Spleen (tissue), 11 donors: ENCODE measurements at regions not wholly inside any gene's neighbourhood (a gene's known extent, or its start where the extent isn't known, plus 50 kb on each side); places are given as distances from the start of the nearest gene placed in this dataset.

ENCODE experiments used
- DNase-seq: peaks from one replicate; pipeline ENCODE4 v3.0.0-alpha.2; 2020
- H3K27ac ChIP-seq, 8 donors: fragments of 200-600 bp; sonication (generic) in 7 of 8; 1 replicate in 4 of 8; 2 replicates in 4 of 8; pipeline versions ENCODE4 v1.5.0 to v1.8.0; 2016 to 2021; ENCODE audit warnings: inconsistent platforms in 4 of 8, mild to moderate bottlenecking in 4 of 8, moderate library complexity in 1 of 8
- H3K27me3 ChIP-seq, 7 donors: fragments of 200-600 bp; sonication (generic) in 6 of 7; replicated peaks in 1 of 7; 1 replicate in 4 of 7; 2 replicates in 3 of 7; pipeline versions ENCODE4 v1.5.0 to v1.8.0; 2016 to 2021; ENCODE audit warnings: inconsistent platforms in 3 of 7, mild to moderate bottlenecking in 1 of 7
- H3K36me3 ChIP-seq, 6 donors: fragments of 200-600 bp; sonication (generic) in 5 of 6; 1 replicate in 4 of 6; 2 replicates in 2 of 6; pipeline versions ENCODE4 v1.5.0 to v1.8.0; 2016 to 2021; ENCODE audit warnings: inconsistent platforms in 2 of 6
- H3K4me1 ChIP-seq, 6 donors: fragments of 200-600 bp; sonication (generic) in 5 of 6; 1 replicate in 3 of 6; 2 replicates in 3 of 6; pipeline versions ENCODE4 v1.5.0 to v1.8.0; 2016 to 2021; ENCODE audit warnings: inconsistent platforms in 3 of 6
- H3K4me3 ChIP-seq, 8 donors: fragments of 200-600 bp; sonication (generic) in 7 of 8; 1 replicate in 4 of 8; 2 replicates in 4 of 8; pipeline versions ENCODE4 v1.5.0 to v1.8.0; 2016 to 2021; ENCODE audit warnings: inconsistent platforms in 4 of 8, mild to moderate bottlenecking in 4 of 8, moderate library complexity in 2 of 8
- H3K9me3 ChIP-seq, 8 donors: fragments of 200-600 bp; sonication (generic) in 7 of 8; 1 replicate in 4 of 8; 2 replicates in 4 of 8; pipeline versions ENCODE4 v1.5.0 to v1.8.0; 2016 to 2021; ENCODE audit warnings: inconsistent platforms in 4 of 8
- POLR2A ChIP-seq, 3 donors: fragments of 450-650 bp; IDR thresholded peaks; one replicate each; pipeline ENCODE4 v1.5.1; 2017; ENCODE audit warnings: antibody characterized with exemption in 3 of 3, mild to moderate bottlenecking in 1 of 3
- POLR2AphosphoS5 ChIP-seq, 3 donors: sonication (generic); formaldehyde crosslinking; IDR thresholded peaks; one replicate each; pipeline ENCODE4 v1.5.1; 2017; ENCODE audit warnings: antibody characterized with exemption in 3 of 3
- WGBS, 5 donors: extraction: QIAGEN DNeasy Blood & Tissue Kit in 3 of 5; methylation state at CpG; one replicate each; pipeline versions ENCODE4 v1.1.5 to v1.1.7; 2013 to 2018; 5-methylcytosine and 5-hydroxymethylcytosine counted together
- intact Hi-C: fragments of 100-400 bp; cut with DNase I; formaldehyde crosslinking; loops from one replicate; pipeline ENCODE4 v1.15.0; 2023; ENCODE audit warnings: low total_unique reads
- TF ChIP-seq, protein P1 (sequence below), 11 experiments: fragments of 200-600 bp in 7 of 11; fragments of 450-650 bp in 4 of 11; sonication (generic) in 4 of 11; IDR thresholded peaks in 8 of 11; conservative IDR thresholded peaks in 3 of 11; 1 replicate in 7 of 11; 2 replicates in 4 of 11; pipeline versions ENCODE4 v1.4.0 to v1.8.0; 2016 to 2021; ENCODE audit warnings: antibody characterized with exemption in 11 of 11, inconsistent platforms in 4 of 11, mild to moderate bottlenecking in 1 of 11
- donor health status: healthy with polysubstance abuse.
- donor health status: DM: no; HTN: no; CAD: no; lungs with moderate emphysema.
- donor health status: DM: no; HTN: no; CAD: no.
- donor health status: Bipolar disorder and iron deficiency.
- donor health status: healthy.
- donor health status: DM: no; HTN: no; CAD: no.
- donor health status: DM: yes; HTN: yes; CAD: no.

DNA sequence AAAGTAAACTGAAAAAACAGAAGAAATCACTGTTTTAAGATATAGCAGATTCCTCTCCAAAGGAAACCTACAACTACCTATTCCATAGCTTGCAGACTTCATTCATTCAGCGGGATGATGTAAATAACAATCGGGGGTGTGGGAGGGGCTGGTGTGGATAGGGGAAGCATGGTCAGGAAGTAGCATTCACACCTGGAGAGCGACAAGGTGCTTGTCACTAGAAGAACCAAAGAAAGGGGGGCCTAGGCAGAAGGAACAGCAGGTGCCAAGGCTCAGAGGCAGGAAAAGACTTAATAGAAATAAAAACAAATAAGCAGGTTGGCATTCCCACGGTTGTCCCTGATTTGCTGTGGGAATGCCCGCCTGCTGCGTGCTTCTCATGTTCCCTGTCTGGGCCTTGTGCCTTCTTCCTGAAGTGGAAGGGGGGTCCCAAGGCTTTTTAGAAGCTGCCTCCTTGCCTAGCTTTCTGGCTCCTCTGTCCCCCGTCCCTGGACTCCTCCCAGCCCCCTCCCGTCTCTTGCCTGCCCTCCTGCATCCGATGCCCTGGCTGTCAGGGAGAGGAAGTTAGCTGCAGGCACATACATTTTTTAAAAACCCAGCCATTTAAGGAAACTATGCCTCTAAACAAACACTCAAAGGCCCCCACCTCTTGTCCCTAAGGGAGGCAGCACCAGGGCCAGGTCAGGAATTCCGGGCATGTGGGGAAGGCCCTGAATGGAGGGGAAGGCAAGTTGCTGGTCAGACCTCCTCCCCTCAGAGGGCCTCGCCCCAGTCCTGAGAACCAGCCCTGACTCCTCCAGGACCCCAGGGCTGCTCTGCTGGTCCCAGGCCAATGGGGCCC is 54.7 kb upstream of the PRDM11 start:
- H3K27ac ChIP-seq: peak overlapping the region in 7 of 8 donors; percentile 20 to 82 (median 67)
- intact Hi-C loops: no loop called here
- WGBS, 5 donors: 25 to 35% (median 31%) methylated on average over 11 of the region's 11 CpGs

DNA sequence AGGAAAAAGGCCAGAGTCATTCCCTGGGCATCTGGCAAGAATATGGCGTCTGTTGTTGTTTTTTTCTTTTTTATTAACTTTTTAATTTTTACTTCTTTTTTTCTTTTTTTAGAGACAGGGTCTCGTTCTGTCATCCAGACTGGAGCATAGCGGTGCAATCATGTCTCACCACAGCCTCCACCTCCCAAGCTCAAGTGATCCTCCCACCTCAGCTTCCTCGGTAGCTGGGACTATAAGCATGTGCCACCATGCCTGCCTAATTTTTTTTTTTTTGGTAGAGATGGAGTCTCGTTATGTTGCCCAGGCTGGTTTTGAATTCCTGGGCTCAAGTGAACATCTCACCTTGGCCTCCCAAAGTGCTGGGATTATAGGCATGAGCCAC is 54.0 kb upstream of the PRDM11 start:
- 35 to 61% (median 49%) methylated on average over 5 of the region's 5 CpGs for WGBS, 5 donors
- peak overlapping the region in 7 of 8 donors; percentile 20 to 82 (median 67) for H3K27ac ChIP-seq
- H3K9me3 ChIP-seq: no peaks in the 10 kb centered on the region
- peaks cover 11 to 69% (median 41%) of the 10 kb centered on the region in 6 donors for H3K4me1 ChIP-seq
- no peak overlapping the region for H3K4me3 ChIP-seq
- intact Hi-C loops: no loop called here
- DNase-seq: no peak
- H3K36me3 ChIP-seq: no peaks in the 10 kb centered on the region
- no peaks in the 10 kb centered on the region for H3K27me3 ChIP-seq
- TF ChIP-seq POLR2A (IDR thresholded peaks at IDR 0.05) (no peak), POLR2AphosphoS5 (IDR thresholded peaks at IDR 0.05) (no peak)
- TF ChIP-seq, protein P1, sequence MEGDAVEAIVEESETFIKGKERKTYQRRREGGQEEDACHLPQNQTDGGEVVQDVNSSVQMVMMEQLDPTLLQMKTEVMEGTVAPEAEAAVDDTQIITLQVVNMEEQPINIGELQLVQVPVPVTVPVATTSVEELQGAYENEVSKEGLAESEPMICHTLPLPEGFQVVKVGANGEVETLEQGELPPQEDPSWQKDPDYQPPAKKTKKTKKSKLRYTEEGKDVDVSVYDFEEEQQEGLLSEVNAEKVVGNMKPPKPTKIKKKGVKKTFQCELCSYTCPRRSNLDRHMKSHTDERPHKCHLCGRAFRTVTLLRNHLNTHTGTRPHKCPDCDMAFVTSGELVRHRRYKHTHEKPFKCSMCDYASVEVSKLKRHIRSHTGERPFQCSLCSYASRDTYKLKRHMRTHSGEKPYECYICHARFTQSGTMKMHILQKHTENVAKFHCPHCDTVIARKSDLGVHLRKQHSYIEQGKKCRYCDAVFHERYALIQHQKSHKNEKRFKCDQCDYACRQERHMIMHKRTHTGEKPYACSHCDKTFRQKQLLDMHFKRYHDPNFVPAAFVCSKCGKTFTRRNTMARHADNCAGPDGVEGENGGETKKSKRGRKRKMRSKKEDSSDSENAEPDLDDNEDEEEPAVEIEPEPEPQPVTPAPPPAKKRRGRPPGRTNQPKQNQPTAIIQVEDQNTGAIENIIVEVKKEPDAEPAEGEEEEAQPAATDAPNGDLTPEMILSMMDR (IDR thresholded peaks at IDR 0.05 in 8 of 11, conservative IDR thresholded peaks at IDR 0.05 in 3 of 11): no peak

More for the DNA sequence above, 54.7 kb upstream of the PRDM11 start:
- Histone ChIP-seq H3K4me1 (peaks cover 11 to 76% (median 47%) of the 10 kb centered on the region in 6 donors), H3K27me3 (no peaks in the 10 kb centered on the region), H3K9me3 (no peaks in the 10 kb centered on the region), H3K36me3 (no peaks in the 10 kb centered on the region), H3K4me3 (no peak overlapping the region)
- DNase-seq: peak; percentile 74
- no peak for TF ChIP-seq POLR2A (IDR thresholded peaks at IDR 0.05)
- TF ChIP-seq POLR2AphosphoS5 (IDR thresholded peaks at IDR 0.05): peak; percentile 53 to 74 (median 55)
- TF ChIP-seq, protein P1 (IDR thresholded peaks at IDR 0.05 in 8 of 11, conservative IDR thresholded peaks at IDR 0.05 in 3 of 11): no peak

DNA sequence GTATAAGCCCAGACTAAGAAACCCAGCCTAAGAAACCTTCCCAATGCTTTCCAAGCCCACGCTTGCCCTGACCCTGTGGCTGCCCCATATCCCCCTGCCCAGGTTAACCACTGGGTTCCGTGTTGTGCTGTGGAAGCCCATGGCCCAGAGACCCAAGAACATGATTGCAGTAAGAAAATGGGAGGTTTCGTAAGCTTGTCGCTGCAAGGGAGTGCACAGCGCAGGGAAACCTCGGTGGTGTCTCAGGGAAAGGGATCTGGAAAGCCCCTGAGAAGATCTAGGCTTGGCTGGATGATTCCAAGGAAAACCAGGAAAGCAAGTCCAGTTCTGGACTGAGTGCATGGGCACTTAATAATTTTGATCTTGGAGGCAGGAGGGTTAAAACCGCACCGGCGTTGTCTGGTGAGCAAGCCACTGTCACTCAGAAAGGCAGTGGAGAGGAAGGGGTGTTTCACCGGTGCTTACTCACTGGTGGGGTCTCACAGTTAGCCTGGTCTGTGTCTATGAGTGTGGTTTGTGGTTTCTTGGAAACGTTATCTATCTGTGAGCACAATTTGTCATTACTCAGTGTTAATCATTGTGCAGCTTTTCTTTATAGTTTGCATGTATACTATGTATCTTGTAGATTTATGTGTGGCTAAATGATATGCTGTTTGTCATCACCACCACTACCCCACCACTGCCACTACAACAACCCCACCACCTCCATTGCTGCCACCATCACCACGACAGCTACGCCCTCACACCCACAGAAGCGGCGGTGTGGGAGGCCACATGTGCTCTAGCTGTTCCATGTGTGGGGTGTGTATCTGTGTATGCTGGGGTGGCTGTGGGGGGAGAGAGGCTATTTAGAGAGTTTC is 53.3 kb upstream of the PRDM11 start:
- no peak overlapping the region for H3K4me3 ChIP-seq
- WGBS, 5 donors: 30 to 38% (median 33%) methylated on average over 15 of the region's 15 CpGs
- H3K27ac ChIP-seq: peak overlapping the region in 7 of 8 donors; percentile 2 to 82 (median 67)
- TF ChIP-seq POLR2A (IDR thresholded peaks at IDR 0.05): no peak
- peak in 1 of 3 donors; percentile 57 for TF ChIP-seq POLR2AphosphoS5 (IDR thresholded peaks at IDR 0.05)
- DNase-seq: peak; percentile 79
- peaks cover 11 to 64% (median 37%) of the 10 kb centered on the region in 6 donors for H3K4me1 ChIP-seq
- no peaks in the 10 kb centered on the region for H3K36me3 ChIP-seq
- H3K27me3 ChIP-seq: no peaks in the 10 kb centered on the region
- no peaks in the 10 kb centered on the region for H3K9me3 ChIP-seq
- intact Hi-C loops: no loop called here

DNA sequence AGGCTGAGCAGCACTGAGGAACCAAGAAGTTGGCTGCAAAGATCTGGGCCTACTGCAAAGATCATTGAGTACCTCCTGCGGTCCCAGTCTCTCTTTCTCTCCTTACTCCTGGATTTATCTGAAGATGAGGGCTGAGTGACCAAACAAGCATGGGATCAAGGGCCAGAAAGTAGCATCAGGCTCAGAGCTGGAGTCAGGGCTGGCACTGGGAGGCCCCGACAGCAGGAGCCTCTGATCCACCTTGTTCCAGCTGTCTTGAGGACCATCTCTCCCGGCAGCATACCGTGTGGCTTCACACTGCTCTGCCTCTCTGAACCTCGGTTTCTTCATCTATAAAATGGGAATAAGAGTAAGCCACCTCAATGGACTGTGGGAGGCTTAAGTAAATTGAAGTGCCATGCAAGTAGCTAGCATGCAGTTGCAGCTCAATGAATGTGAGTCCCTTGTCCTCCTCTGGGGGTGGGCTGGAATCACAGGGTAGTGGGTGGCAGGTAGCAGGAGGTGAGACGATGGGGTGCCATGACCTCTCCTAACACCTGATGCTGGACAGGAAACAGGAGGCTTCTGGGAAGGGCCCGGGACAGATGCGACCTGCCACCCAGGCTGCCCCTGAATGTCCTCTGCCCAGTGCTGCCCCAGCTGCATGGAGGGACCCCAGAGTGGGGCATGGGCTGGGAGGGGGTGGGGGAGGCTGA is 52.5 kb upstream of the PRDM11 start:
- 72 to 86% (median 77%) methylated on average over 8 of the region's 8 CpGs for WGBS, 5 donors
- Histone ChIP-seq H3K27ac (peak overlapping the region in 5 of 8 donors; percentile 33 to 82 (median 76)), H3K4me1 (peaks cover 11 to 56% (median 33%) of the 10 kb centered on the region in 6 donors), H3K27me3 (peaks cover 0 to 3% (median 0%) of the 10 kb centered on the region in 7 donors), H3K4me3 (no peak overlapping the region), H3K36me3 (no peaks in the 10 kb centered on the region), H3K9me3 (no peaks in the 10 kb centered on the region)
- DNase-seq: peak; percentile 51
- TF ChIP-seq, protein P1 (IDR thresholded peaks at IDR 0.05 in 8 of 11, conservative IDR thresholded peaks at IDR 0.05 in 3 of 11): no peak
- TF ChIP-seq POLR2AphosphoS5 (IDR thresholded peaks at IDR 0.05) (no peak), POLR2A (IDR thresholded peaks at IDR 0.05) (no peak)
- intact Hi-C loops: no loop called here
